Testis (tissue), 2 donors: ENCODE measurements at regions not wholly inside any gene's neighbourhood (a gene's known extent, or its start where the extent isn't known, plus 50 kb on each side); places are given as distances from the start of the nearest gene placed in this dataset.
A peak's percentile ranks its signal among the peaks of the same experiment; 100 is the strongest.

Experiments used
- DNase-seq: peaks from one replicate; pipeline ENCODE4 v3.0.0-alpha.2; 2019
- H3K27ac ChIP-seq, 2 donors: fragments of 200-600 bp; sonication (generic); one replicate each; pipeline ENCODE4 v1.5.1; 2019
- H3K27me3 ChIP-seq: fragments of 200-600 bp; sonication (generic); one replicate; pipeline ENCODE4 v1.5.1; 2019
- H3K36me3 ChIP-seq: fragments of 200-600 bp; sonication (generic); one replicate; pipeline ENCODE4 v1.5.1; 2017; ENCODE audit warnings: low read depth; ENCODE audit errors: missing control alignments
- H3K4me1 ChIP-seq: fragments of 200-600 bp; sonication (generic); one replicate; pipeline ENCODE4 v1.5.1; 2019
- H3K4me3 ChIP-seq, 2 donors: fragments of 200-600 bp; sonication (generic); one replicate each; pipeline ENCODE4 v1.5.1; 2017 to 2019
- H3K9me3 ChIP-seq: fragments of 200-600 bp; sonication (generic); one replicate; pipeline ENCODE4 v1.5.1; 2017
- POLR2A ChIP-seq: fragments of 450-650 bp; IDR thresholded peaks from one replicate; pipeline ENCODE4 v1.6.1; 2017; ENCODE audit warnings: antibody characterized with exemption, mild to moderate bottlenecking, moderate library complexity
- WGBS, 2 donors: methylation state at CpG; one replicate each; pipeline ENCODE4 v1.1.5; 2018; 5-methylcytosine and 5-hydroxymethylcytosine counted together
- intact Hi-C: fragments of 100-400 bp; cut with DNase I; formaldehyde crosslinking; loops from one replicate; pipeline ENCODE4 v1.15.1; 2023; ENCODE audit warnings: low total_unique reads
- TF ChIP-seq, protein P1 (sequence below), 3 experiments: fragments of 450-650 bp in 2 of 3; fragments of 200-600 bp in 1 of 3; sonication (generic) in 1 of 3; IDR thresholded peaks; one replicate each; pipeline ENCODE4 v1.5.1; 2016 to 2019; ENCODE audit warnings: antibody characterized with exemption in 3 of 3, mild to moderate bottlenecking in 2 of 3, moderate library complexity in 1 of 3

DNA sequence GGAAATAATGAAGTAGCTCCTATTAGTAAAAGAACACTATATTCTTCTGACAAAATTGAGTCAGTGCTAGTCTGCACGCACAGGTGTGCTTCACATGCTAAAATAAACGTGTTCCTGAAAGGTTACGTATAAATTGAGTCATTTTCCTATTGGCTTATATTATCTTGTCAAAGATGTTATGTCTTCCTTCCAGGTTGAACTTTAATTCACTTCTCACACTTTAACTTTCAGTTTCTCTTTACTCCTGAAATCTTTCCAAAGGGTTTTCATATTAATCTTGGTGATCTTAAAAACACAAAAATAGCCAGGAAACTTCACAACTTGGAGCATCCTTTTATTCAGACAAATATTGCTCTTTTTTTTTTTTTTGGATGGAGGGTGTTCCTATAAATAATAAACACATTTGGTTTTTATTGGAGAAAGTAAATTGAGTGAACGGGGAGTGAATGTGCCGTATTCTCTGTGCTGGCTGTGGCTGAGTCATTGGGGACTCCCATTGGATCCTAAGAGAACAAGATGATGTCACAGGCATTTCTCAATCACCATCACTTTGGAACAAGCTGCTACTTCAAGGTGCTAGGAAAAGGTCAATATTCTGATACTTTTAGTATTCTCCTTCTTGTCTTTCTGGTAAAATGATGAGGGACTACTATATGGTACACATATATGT lies 150.2 kb upstream of the SPATS2L start:
- Histone ChIP-seq H3K4me3 (peak overlapping the region in 1 of 2 donors; percentile 16), H3K36me3 (no peaks in the 10 kb centered on the region), H3K9me3 (no peaks in the 10 kb centered on the region), H3K27ac (no peak overlapping the region), H3K4me1 (no peaks in the 10 kb centered on the region), H3K27me3 (no peaks in the 10 kb centered on the region)
- intact Hi-C loops: no loop called here
- TF ChIP-seq POLR2A: no peak
- no peak for DNase-seq
- WGBS, 2 donors: 63 to 67% methylated on average over 5 of the region's 5 CpGs

DNA sequence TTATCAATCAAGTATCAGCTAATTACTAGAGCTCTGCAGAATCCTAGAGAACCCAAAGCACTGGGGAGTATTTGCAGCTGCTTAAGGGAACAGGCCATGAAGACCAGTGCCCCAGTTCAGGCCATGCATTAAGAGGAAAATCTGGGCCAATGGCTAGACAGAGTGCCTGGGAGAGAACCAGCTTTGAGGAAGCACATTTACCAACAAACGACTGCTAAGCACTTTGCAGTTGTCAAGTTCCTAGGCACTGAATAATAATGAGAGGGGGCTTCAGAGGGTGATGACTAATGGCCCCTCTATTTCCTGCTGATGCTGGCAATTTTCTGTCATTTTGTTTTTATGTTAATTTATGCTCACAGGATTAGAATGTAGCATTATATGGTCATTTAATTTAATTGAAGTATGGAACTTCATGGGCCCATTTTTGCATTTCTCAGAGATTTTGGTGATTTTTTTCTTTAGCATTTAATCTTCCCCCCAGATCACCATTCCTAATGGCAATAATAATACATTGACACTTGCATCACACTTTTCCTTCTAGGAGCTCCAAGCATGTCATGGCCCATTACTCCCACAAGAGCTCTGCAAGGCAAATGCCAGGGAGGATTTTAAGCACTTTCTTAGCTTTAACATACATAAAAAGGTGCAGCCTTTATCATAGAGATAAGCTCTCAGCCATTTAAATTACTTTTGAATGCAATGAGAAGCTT lies 147.7 kb upstream of the SPATS2L start:
- 64 to 71% methylated on average over 1 of the region's 1 CpG for WGBS, 2 donors
- TF ChIP-seq, protein P1, sequence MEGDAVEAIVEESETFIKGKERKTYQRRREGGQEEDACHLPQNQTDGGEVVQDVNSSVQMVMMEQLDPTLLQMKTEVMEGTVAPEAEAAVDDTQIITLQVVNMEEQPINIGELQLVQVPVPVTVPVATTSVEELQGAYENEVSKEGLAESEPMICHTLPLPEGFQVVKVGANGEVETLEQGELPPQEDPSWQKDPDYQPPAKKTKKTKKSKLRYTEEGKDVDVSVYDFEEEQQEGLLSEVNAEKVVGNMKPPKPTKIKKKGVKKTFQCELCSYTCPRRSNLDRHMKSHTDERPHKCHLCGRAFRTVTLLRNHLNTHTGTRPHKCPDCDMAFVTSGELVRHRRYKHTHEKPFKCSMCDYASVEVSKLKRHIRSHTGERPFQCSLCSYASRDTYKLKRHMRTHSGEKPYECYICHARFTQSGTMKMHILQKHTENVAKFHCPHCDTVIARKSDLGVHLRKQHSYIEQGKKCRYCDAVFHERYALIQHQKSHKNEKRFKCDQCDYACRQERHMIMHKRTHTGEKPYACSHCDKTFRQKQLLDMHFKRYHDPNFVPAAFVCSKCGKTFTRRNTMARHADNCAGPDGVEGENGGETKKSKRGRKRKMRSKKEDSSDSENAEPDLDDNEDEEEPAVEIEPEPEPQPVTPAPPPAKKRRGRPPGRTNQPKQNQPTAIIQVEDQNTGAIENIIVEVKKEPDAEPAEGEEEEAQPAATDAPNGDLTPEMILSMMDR (IDR thresholded peaks at IDR 0.05): no peak
- TF ChIP-seq POLR2A: no peak
- no peak for DNase-seq

DNA sequence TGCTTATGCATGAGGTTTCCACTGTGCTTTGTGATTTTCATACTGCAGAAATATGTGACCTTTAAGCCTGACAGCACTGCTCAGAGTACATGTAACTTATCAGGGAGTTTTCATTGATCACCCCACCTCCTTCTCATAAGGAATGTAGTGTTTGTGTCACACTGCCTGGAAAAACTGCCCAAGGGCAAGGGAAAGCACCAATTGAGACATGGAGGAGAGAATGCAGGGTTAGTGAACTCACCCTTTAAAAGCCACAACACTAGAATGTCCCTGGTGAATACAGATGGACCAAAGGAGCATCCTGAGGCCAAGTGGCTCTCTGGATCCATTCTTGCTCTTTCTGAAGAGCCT lies 147.2 kb upstream of the SPATS2L start:
- TF ChIP-seq, protein P1 (IDR thresholded peaks at IDR 0.05): no peak
- no peak for TF ChIP-seq POLR2A
- H3K36me3 ChIP-seq: no peaks in the 10 kb centered on the region

More for the DNA sequence above, 147.7 kb upstream of the SPATS2L start:
- Histone ChIP-seq H3K27ac (no peak overlapping the region), H3K9me3 (no peaks in the 10 kb centered on the region), H3K4me1 (no peaks in the 10 kb centered on the region), H3K4me3 (no peak overlapping the region), H3K36me3 (no peaks in the 10 kb centered on the region), H3K27me3 (no peaks in the 10 kb centered on the region)
- intact Hi-C loops: no loop called here

DNA sequence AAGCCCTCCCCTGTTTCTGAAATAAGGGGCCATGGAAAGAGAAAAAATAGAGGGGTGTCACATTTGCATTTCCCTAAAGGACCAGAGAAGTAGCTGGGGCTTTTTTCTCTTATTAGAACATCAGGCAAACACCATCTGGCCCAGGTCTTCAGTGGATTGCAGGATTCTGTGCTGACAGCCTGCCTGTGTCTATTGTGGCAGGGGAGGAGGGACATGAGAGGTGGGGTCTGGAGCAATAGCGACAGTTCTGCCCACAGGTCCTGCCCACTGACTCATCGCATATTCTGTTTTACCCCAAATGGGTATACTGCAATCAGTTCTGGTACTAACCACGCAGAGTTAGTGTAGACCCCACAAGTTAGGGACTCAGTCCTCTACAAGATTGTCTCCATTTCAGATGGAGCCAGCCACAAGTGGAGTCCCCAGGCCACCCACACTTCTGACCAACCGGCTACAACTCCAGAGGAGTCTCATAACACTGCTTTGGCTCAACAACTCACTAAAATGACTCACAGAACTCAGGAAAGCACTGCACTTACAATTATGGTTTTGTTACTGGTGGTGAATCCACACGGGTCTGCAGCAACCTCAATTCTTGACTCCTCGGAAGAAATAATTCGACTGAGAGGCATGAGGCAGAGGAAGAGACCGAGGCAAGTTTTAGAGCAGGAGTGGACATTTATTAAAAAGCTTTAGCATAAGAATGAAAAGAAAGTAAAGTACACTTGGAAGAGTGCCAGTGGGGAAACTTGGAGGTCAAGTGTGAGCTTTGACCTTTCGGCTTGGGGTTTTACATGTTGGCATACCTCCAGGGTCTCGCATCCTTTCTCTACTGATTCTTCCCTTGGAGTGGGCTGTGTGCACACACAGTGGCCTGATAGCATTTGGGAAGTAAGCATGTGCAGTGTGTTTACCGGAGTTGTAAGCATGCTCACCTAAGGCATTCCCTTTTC lies 146.4 kb upstream of the SPATS2L start:
- WGBS, 2 donors: 79 to 83% methylated on average over 11 of the region's 11 CpGs
- Histone ChIP-seq H3K36me3 (no peaks in the 10 kb centered on the region), H3K4me1 (no peaks in the 10 kb centered on the region), H3K9me3 (no peaks in the 10 kb centered on the region), H3K27me3 (no peaks in the 10 kb centered on the region), H3K27ac (no peak overlapping the region), H3K4me3 (no peak overlapping the region)
- TF ChIP-seq, protein P1 (IDR thresholded peaks at IDR 0.05): no peak
- TF ChIP-seq POLR2A: no peak
- no peak for DNase-seq
- intact Hi-C loops: no loop called here

More for the DNA sequence above, 147.2 kb upstream of the SPATS2L start:
- H3K9me3 ChIP-seq: no peaks in the 10 kb centered on the region
- no peak for DNase-seq
- no peak overlapping the region for H3K27ac ChIP-seq
- no peaks in the 10 kb centered on the region for H3K27me3 ChIP-seq
- H3K4me1 ChIP-seq: no peaks in the 10 kb centered on the region
- H3K4me3 ChIP-seq: no peak overlapping the region
- intact Hi-C loops: no loop called here

DNA sequence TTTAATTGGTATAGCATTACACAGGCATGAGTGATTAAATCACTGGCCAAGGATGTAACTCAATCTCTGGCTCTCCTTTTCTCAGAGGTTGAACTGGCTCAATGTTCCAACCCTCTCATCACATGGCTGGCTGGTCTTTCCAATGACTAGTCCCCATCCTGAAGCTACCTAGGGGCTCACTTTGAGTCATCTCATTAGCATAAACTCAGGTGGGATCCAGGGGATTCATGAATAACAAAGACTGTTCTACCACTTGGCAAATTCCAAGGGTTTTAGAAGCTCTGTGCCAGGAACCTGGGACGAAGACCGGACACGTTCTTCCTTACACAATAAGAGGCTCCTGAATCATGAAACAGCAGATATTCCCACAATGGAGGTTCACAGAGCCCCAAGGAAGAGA lies 145.0 kb upstream of the SPATS2L start:
- Histone ChIP-seq H3K4me3 (no peak overlapping the region), H3K9me3 (no peaks in the 10 kb centered on the region), H3K27ac (no peak overlapping the region), H3K36me3 (no peaks in the 10 kb centered on the region), H3K27me3 (no peaks in the 10 kb centered on the region), H3K4me1 (no peaks in the 10 kb centered on the region)
- intact Hi-C loops: no loop called here
- DNase-seq: no peak
- 96 to 97% methylated on average over 3 of the region's 3 CpGs for WGBS, 2 donors
- TF ChIP-seq POLR2A: no peak
- TF ChIP-seq, protein P1 (IDR thresholded peaks at IDR 0.05): no peak
